GM12878 (cell line): ENCODE measurements at regions not wholly inside any gene's neighbourhood (a gene's known extent, or its start where the extent isn't known, plus 50 kb on each side); places are given as distances from the start of the nearest gene placed in this dataset.

Experiments
- ATAC-seq: fragments of 200-7000 bp; cut with Tn5 transposase; 3 replicates; pipeline ENCODE4 v1.9.1; 2020; ENCODE audit warnings: mild to moderate bottlenecking, moderate library complexity
- BruUV-seq: library from RNA; stranded (reverse); fragments of 400-500 nt; replicated peaks from 2 replicates; lab custom pipeline; 2021; lab: Mats Ljungman, UMichigan
- CTCF ChIA-PET: fragments of 300-600 bp; sonication (Branson Sonifier 250); formaldehyde crosslinking; extraction: SDS; loops from one replicate; lab custom pipeline; 2021; ENCODE audit warnings: inconsistent platforms; lab: Yijun Ruan, JAX
- POLR2A ChIA-PET: fragments of 350-600 bp; formaldehyde crosslinking; extraction: SDS; loops from one replicate; lab custom pipeline; 2021; ENCODE audit warnings: inconsistent platforms; lab: Charles Lee
- RAD21 ChIA-PET: fragments of 300-600 bp; sonication (Branson Sonifier 250); formaldehyde crosslinking; loops from one replicate; lab custom pipeline; 2023; ENCODE audit warnings: antibody characterized with exemption; ENCODE audit not compliant: unreplicated experiment; lab: Charles Lee
- SMC1A ChIA-PET: fragments of 300-600 bp; sonication (Branson Sonifier 250); formaldehyde crosslinking; loops from one replicate; lab custom pipeline; 2023; ENCODE audit not compliant: unreplicated experiment, uncharacterized antibody; lab: Charles Lee
- DNase-seq: peaks from one replicate; pipeline ENCODE4 v3.0.0-alpha.2; 2011; ENCODE audit warnings: low read depth, low spot score
- FAIRE-seq: peaks from 3 replicates; lab custom pipeline; 2011; peaks lifted over from hg19 to GRCh38; lab: Jason Lieb, UNC
- H2AFZ ChIP-seq: 2 replicates; pipeline ENCODE4 v1.6.0; 2011; ENCODE audit warnings: low read depth, low read length, control low read depth; ENCODE audit not compliant: control insufficient read depth
- H3K27ac ChIP-seq: 2 replicates; pipeline ENCODE4 v1.5.1; 2011; ENCODE audit warnings: control low read depth; ENCODE audit not compliant: control insufficient read depth, insufficient read depth
- H3K27me3 ChIP-seq, 2 experiments: replicated peaks in 1 of 2; 2 replicates each; pipeline versions ENCODE4 v1.6.0 to v1.6.1; 2011; ENCODE audit warnings: low read length in 1 of 2; ENCODE audit not compliant: control insufficient read depth in 2 of 2, insufficient read depth in 2 of 2
- H3K36me3 ChIP-seq, 2 experiments: 2 replicates each; pipeline ENCODE4 v1.5.1; 2011; ENCODE audit warnings: low read length in 1 of 2; ENCODE audit not compliant: control insufficient read depth in 2 of 2, insufficient read depth in 2 of 2
- H3K4me1 ChIP-seq: 2 replicates; pipeline ENCODE4 v1.6.1; 2011; ENCODE audit warnings: mild to moderate bottlenecking, low read length, moderate library complexity, mixed read lengths; ENCODE audit not compliant: control insufficient read depth, insufficient read depth
- H3K4me2 ChIP-seq: 2 replicates; pipeline ENCODE4 v1.6.0; 2011; ENCODE audit warnings: control low read depth; ENCODE audit not compliant: control insufficient read depth, insufficient read depth
- H3K4me3 ChIP-seq: fragments of 200-600 bp; sonication (generic); 2 replicates; pipeline ENCODE4 v1.5.1; 2016
- H3K79me2 ChIP-seq: 2 replicates; pipeline ENCODE4 v1.6.0; 2011; ENCODE audit warnings: low read length; ENCODE audit not compliant: control insufficient read depth, insufficient read depth
- H3K9ac ChIP-seq: 2 replicates; pipeline ENCODE4 v1.8.0; 2011; ENCODE audit warnings: low read length, control low read depth, mixed read lengths; ENCODE audit not compliant: control insufficient read depth, insufficient read depth
- H3K9me3 ChIP-seq: replicated peaks from 3 replicates; pipeline ENCODE4 v1.5.1; 2011; ENCODE audit warnings: mild to moderate bottlenecking, low read length; ENCODE audit not compliant: control insufficient read depth, insufficient read depth
- H4K20me1 ChIP-seq: 2 replicates; pipeline ENCODE4 v1.6.0; 2011; ENCODE audit not compliant: control insufficient read depth, insufficient read depth
- FOXM1 ChIP-seq: IDR thresholded peaks from 2 replicates; pipeline ENCODE4 v1.6.1; 2012; ENCODE audit warnings: low read depth, mild to moderate bottlenecking, inconsistent platforms, low read length, moderate library complexity
- GABPA ChIP-seq: IDR thresholded peaks from 2 replicates; pipeline ENCODE4 v1.6.1; 2014; ENCODE audit warnings: antibody characterized with exemption, low read depth, mild to moderate bottlenecking, inconsistent platforms
- IRF5 ChIP-seq: fragments of 450-650 bp; IDR thresholded peaks from 2 replicates; pipeline ENCODE4 v1.6.1; 2017; ENCODE audit warnings: borderline replicate concordance
- NBN ChIP-seq: fragments of 450-650 bp; IDR thresholded peaks from 2 replicates; pipeline ENCODE4 v1.6.1; 2016
- POLR2AphosphoS5 ChIP-seq: IDR thresholded peaks from 2 replicates; pipeline ENCODE4 v1.6.1; 2011; ENCODE audit warnings: mild to moderate bottlenecking, low read length, inconsistent platforms
- RELA ChIP-seq: fragments of 450-650 bp; IDR thresholded peaks from 2 replicates; pipeline ENCODE4 v1.8.0; 2014; ENCODE audit warnings: borderline replicate concordance; ENCODE audit not compliant: partially characterized antibody
- SUPT20H ChIP-seq: IDR thresholded peaks from 2 replicates; pipeline ENCODE4 v1.6.1; 2011; ENCODE audit warnings: low read depth, mild to moderate bottlenecking, low read length, moderate library complexity, borderline replicate concordance; ENCODE audit not compliant: control insufficient read depth
- TARDBP ChIP-seq: IDR thresholded peaks from 2 replicates; pipeline ENCODE4 v1.6.1; 2016; ENCODE audit warnings: borderline replicate concordance
- ZBED1 ChIP-seq: IDR thresholded peaks from 2 replicates; pipeline ENCODE4 v1.6.1; 2016; ENCODE audit warnings: borderline replicate concordance
- ZNF384 ChIP-seq: IDR thresholded peaks from 2 replicates; pipeline ENCODE4 v1.6.1; 2012; ENCODE audit warnings: low read depth, mild to moderate bottlenecking, low read length, improper control_type of control experiment, borderline replicate concordance
- WGBS: methylation state at CpG from one replicate; pipeline ENCODE4 v1.1.6; 2016; ENCODE audit warnings: low lambda C conversion rate; ENCODE audit not compliant: insufficient replicate concordance, insufficient coverage; ENCODE audit errors: missing lambda C conversion rate; 5-methylcytosine and 5-hydroxymethylcytosine counted together
- in situ Hi-C: fragments of 300-500 bp; cut with MboI; formaldehyde crosslinking; loops from 9 replicates; pipeline ENCODE4 v1.14.3; 2018; ENCODE audit warnings: mixed read lengths
- intact Hi-C: fragments of 100-400 bp; cut with micrococcal nuclease; formaldehyde crosslinking; loops from one replicate; pipeline ENCODE4 v1.14.2; 2022; ENCODE audit not compliant: unreplicated experiment
- TF ChIP-seq, protein P1 (sequence below): fragments of 450-650 bp; IDR thresholded peaks from 2 replicates; pipeline ENCODE4 v1.6.1; 2017; ENCODE audit warnings: low read depth, mild to moderate bottlenecking, moderate library complexity
- TF ChIP-seq, protein P2 (sequence below): fragments of 450-650 bp; IDR thresholded peaks from 2 replicates; pipeline ENCODE4 v1.6.1; 2016; ENCODE audit warnings: mild to moderate bottlenecking, moderate library complexity, borderline replicate concordance
- TF ChIP-seq, protein P3 (sequence below): fragments of 450-650 bp; IDR thresholded peaks from 2 replicates; pipeline ENCODE4 v1.6.1; 2017; ENCODE audit warnings: mild to moderate bottlenecking, moderate library complexity

- ChIA-PET POLR2A (no interaction called here), SMC1A (no interaction called here), CTCF (no interaction called here), RAD21 (no interaction called here)
- no peaks in the 10 kb centered on the region for H3K36me3 ChIP-seq
- H3K9ac ChIP-seq = no peak overlapping the region
- no peaks in the 10 kb centered on the region for H3K4me1 ChIP-seq
- H3K4me3 ChIP-seq = no peak overlapping the region
- BruUV-seq = no TSS peak
- H3K4me2 ChIP-seq = no peak overlapping the region
- no peaks in the 10 kb centered on the region for H4K20me1 ChIP-seq
- H3K9me3 ChIP-seq = no peaks in the 10 kb centered on the region
- no peak overlapping the region for H2AFZ ChIP-seq
- no peak for DNase-seq
- H3K27me3 ChIP-seq = peaks cover 0 to 2% of the 10 kb centered on the region in 2 experiments; a peak in 2 of 4 replicates
- H3K27ac ChIP-seq = no peak overlapping the region
- FAIRE-seq = no peak
- in situ Hi-C loops = no loop called here
- WGBS = 2% methylated on average over 3 of the region's 3 CpGs
- no peaks in the 10 kb centered on the region for H3K79me2 ChIP-seq
- ATAC-seq = no peak
- intact Hi-C loops = no loop called here
- no peak for TF ChIP-seq ZBED1
- TF ChIP-seq POLR2AphosphoS5 = no peak
- TF ChIP-seq, protein P1, sequence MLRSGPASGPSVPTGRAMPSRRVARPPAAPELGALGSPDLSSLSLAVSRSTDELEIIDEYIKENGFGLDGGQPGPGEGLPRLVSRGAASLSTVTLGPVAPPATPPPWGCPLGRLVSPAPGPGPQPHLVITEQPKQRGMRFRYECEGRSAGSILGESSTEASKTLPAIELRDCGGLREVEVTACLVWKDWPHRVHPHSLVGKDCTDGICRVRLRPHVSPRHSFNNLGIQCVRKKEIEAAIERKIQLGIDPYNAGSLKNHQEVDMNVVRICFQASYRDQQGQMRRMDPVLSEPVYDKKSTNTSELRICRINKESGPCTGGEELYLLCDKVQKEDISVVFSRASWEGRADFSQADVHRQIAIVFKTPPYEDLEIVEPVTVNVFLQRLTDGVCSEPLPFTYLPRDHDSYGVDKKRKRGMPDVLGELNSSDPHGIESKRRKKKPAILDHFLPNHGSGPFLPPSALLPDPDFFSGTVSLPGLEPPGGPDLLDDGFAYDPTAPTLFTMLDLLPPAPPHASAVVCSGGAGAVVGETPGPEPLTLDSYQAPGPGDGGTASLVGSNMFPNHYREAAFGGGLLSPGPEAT = no peak
- TF ChIP-seq, protein P2, sequence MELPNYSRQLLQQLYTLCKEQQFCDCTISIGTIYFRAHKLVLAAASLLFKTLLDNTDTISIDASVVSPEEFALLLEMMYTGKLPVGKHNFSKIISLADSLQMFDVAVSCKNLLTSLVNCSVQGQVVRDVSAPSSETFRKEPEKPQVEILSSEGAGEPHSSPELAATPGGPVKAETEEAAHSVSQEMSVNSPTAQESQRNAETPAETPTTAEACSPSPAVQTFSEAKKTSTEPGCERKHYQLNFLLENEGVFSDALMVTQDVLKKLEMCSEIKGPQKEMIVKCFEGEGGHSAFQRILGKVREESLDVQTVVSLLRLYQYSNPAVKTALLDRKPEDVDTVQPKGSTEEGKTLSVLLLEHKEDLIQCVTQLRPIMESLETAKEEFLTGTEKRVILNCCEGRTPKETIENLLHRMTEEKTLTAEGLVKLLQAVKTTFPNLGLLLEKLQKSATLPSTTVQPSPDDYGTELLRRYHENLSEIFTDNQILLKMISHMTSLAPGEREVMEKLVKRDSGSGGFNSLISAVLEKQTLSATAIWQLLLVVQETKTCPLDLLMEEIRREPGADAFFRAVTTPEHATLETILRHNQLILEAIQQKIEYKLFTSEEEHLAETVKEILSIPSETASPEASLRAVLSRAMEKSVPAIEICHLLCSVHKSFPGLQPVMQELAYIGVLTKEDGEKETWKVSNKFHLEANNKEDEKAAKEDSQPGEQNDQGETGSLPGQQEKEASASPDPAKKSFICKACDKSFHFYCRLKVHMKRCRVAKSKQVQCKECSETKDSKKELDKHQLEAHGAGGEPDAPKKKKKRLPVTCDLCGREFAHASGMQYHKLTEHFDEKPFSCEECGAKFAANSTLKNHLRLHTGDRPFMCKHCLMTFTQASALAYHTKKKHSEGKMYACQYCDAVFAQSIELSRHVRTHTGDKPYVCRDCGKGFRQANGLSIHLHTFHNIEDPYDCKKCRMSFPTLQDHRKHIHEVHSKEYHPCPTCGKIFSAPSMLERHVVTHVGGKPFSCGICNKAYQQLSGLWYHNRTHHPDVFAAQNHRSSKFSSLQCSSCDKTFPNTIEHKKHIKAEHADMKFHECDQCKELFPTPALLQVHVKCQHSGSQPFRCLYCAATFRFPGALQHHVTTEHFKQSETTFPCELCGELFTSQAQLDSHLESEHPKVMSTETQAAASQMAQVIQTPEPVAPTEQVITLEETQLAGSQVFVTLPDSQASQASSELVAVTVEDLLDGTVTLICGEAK = no peak
- no peak for TF ChIP-seq RELA
- no peak for TF ChIP-seq ZNF384
- TF ChIP-seq, protein P3, sequence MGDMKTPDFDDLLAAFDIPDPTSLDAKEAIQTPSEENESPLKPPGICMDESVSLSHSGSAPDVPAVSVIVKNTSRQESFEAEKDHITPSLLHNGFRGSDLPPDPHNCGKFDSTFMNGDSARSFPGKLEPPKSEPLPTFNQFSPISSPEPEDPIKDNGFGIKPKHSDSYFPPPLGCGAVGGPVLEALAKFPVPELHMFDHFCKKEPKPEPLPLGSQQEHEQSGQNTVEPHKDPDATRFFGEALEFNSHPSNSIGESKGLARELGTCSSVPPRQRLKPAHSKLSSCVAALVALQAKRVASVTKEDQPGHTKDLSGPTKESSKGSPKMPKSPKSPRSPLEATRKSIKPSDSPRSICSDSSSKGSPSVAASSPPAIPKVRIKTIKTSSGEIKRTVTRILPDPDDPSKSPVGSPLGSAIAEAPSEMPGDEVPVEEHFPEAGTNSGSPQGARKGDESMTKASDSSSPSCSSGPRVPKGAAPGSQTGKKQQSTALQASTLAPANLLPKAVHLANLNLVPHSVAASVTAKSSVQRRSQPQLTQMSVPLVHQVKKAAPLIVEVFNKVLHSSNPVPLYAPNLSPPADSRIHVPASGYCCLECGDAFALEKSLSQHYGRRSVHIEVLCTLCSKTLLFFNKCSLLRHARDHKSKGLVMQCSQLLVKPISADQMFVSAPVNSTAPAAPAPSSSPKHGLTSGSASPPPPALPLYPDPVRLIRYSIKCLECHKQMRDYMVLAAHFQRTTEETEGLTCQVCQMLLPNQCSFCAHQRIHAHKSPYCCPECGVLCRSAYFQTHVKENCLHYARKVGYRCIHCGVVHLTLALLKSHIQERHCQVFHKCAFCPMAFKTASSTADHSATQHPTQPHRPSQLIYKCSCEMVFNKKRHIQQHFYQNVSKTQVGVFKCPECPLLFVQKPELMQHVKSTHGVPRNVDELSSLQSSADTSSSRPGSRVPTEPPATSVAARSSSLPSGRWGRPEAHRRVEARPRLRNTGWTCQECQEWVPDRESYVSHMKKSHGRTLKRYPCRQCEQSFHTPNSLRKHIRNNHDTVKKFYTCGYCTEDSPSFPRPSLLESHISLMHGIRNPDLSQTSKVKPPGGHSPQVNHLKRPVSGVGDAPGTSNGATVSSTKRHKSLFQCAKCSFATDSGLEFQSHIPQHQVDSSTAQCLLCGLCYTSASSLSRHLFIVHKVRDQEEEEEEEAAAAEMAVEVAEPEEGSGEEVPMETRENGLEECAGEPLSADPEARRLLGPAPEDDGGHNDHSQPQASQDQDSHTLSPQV = no peak
- no peak for TF ChIP-seq FOXM1
- no peak for TF ChIP-seq TARDBP
- no peak for TF ChIP-seq SUPT20H
- TF ChIP-seq NBN = no peak
- no peak for TF ChIP-seq GABPA
- no peak for TF ChIP-seq IRF5
Observed at GRCh38 chr14:56512521-56512920, 67.1 kb upstream of the TMEM260 start.
